HPDE6-E6E7 (cell line): ENCODE measurements at regions not wholly inside any gene's neighbourhood (a gene's known extent, or its start where the extent isn't known, plus 50 kb on each side); places are given as distances from the start of the nearest gene placed in this dataset.

Experiments used
- DNase-seq: peaks from one replicate; pipeline ENCODE4 v3.0.0; 2011; ENCODE audit warnings: missing footprints; ENCODE audit errors: extremely low spot score

DNA sequence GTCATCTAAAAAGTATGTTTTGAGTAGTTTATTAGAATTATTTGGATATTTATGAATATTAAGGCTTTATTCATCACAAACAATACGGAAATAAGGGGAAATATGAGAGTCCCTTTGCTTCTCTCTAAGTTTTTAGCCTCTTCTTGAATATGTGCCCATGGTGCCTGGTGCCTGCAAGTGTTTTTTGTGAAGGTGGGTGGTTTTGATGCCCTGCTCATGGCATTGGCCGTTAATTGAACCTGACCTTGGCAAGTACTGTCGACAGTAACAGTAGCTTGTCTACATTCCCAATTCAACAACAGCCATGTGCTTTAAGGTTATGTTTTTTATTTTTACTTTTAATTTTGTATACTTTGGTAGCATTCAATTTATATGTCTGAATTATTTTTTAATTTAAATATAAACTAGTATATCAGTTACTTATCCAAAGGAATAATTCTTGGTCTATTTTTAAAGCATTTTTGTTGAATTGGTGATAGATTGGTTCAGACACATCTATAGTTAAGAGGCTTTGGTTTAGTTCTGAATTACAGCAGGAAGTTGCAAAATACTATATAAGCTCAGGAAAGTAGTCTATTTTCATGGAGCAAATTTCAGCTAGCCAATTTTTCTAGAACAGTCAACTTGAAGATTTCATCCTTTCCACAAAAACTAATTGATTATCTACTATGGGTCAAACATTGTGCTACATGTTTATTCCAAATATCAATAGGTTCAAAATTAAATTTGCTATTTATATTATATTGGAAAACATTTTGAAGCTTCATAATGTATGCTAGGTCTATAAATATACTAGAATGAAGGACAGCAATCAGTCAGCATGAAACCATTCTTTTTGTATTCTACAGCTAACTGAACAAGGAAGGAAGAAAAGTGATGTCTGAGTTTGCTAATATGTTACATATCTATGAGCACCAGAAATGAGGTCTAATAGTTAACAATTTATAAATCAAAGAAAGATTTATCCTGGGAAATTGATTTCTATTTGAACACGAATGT is 184.4 kb downstream of the MRPL39 start:
- DNase-seq: no peak

DNA sequence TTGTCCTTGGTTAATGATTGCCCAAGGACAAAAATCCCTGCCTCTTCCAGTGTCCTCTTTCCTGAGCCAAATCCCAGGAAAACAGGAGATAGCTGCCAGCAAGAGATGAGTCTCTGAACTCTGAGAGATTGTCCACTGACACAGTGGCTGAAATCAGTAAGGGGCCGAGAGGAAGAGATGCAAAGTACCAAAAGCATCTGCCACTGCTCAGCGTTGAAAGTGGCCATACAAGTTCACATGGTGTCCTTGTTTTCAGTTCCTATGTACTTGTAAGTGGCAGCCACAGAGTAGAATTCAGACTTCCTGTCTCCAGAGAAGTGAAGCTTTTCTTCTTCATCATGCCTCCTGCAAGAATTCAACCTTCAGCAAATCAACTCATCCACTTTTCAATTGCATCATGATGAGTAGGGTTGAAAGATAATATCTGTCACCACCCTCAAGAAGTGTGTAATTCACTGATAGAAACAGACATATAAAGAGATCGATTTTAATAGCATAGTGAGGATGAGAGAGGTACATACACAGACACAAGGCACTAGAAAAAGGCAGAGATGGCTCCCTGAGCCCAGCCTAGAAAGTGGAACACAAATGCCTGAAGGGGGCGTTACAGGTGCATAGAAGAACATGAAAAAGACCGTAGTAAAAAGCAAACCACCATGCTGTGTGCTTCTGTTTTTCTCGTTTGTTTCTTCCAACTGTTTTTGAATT is 185.8 kb downstream of the MRPL39 start:
- DNase-seq: peak; percentile 10

DNA sequence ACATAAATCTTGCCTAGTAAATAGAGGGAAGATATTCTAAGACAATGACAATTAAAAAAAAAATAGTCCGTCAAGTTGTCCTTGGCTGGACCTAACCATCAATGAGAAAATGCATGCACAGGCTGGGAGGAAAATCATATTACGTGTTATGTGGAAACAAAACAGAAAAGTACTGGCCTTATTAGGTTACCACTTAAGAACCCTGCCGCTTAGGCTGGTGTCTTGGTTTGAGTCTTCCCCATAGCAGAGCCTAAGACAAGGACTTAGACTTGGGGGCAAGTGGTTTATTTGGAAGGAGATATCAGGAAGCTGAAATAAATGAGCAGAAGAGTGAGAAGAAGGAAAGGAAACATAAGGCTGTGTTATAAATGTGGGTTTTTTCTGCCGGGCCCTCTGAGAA is 186.4 kb downstream of the MRPL39 start:
- DNase-seq: no peak

DNA sequence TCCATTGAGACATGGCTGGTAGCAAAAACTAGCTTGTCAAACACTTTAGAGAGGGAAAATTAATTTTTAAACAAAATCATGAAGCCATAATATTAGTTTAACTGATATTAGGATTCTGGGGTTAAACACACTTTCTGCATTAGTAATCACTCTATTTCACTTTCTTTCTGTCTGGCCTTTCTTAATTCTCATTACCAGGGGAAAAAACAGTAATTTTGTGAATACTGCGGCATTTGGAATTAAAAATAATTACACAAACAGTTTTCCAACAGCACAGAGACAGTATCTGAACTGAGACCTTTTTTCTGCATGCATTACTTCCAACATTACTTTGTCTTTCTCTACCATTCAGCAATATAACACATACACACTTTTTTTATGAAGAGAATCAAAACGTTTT is 190.6 kb downstream of the MRPL39 start:
- DNase-seq: no peak

DNA sequence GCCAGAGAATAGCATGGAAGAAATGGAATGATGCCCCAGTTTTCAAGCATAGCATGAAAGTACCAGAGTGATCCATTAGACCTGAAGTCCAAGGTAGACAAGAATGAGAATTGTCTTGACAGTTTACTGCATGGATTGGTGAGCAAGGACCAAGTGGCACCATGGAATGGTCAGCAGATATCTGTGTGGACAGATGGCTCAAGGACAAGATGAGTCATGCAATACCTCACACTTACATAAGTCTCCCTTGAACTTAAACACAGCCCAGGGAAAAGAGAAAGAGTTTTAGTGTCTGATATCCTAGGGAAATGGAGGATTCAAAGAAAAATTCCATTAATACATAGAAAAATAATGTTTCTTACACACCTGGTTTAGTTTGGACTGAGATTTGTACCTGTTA is 195.2 kb downstream of the MRPL39 start:
- DNase-seq: no peak

DNA sequence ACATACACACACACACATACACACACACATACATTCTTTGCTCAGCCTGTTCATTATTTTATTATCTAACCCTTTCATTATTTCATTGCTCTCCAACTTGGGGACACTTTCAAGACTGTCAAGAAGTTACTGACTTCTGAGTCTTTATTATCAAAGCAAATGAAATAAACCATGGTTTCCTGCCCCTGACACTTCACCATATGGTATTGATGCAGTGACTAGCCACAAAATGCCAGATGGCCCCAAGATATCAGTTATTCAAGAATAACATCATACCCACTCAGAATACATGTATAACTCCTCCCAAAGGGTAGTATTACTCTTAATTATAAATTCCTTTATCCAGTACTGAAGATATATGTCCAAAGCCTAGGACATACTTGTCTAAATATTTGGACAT is 197.3 kb downstream of the MRPL39 start:
- no peak for DNase-seq

DNA sequence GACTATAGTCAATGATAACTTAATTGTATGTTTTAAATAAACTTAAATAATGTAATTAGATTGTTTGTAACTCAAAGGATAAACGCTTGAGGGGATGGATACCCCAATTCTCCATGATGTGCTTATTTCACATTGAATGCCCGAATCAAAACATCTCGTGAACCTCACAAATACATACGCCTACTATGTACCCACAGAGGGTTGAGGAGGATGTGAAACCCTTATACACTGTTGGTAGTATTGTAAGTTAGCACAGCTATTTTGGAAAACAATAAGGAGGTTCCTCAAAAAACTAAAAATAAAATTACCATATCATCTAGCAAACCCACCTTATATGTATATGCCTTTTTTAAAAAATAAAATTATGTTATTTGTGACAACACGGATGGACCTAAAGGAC is 198.6 kb downstream of the MRPL39 start:
- DNase-seq: no peak

DNA sequence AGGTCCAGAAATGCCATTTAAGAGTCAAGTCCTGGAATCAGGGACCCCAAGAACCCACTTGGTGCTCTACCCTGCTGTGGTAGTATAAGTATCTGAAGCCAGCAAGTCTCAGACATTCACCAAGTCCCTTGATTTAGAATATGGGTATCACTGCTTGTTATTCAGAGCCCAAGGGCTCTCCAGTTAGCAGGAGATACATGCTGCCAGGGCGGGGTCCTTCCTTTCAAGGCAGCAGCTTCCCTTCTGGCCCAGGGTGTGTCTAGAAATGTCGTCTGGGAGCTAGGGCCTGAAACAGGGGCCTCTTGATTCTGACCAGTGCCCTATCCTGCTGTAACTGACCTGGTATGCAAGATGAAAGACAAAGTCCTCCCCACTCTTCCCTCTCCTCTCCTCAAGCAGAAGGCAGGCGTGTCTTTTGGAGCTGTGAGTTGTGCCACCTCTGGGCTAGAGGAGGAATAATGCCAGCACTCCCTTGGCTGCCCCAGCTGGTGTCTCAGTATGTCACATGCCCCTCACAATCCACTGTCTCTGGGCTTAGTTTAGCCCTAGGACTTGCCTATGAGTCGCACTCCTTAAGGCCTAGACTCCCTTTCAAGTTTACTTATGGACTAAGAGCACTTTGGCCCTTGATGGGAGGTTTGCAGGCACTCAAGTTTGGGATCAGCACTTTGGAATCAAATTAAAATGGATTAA is 200.2 kb downstream of the MRPL39 start:
- no peak for DNase-seq

DNA sequence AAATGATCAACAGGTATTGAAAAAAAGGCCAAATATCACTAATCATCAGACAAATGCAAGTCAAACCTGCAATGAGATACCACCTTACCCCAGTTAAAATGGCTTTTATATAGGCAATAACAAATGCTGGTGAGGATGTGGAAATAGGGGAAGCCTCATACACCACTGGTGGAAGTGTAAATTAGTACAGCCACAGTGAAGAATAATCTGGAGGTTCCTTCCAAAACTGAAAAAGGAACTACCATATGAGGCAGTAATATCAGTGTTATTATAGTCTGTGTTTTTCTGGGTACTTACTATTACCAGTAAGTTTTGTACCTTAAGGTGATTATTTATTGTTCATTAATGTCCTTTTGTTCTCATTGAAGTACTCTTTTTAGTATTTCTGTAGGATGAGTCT is 201.3 kb downstream of the MRPL39 start:
- DNase-seq: no peak

DNA sequence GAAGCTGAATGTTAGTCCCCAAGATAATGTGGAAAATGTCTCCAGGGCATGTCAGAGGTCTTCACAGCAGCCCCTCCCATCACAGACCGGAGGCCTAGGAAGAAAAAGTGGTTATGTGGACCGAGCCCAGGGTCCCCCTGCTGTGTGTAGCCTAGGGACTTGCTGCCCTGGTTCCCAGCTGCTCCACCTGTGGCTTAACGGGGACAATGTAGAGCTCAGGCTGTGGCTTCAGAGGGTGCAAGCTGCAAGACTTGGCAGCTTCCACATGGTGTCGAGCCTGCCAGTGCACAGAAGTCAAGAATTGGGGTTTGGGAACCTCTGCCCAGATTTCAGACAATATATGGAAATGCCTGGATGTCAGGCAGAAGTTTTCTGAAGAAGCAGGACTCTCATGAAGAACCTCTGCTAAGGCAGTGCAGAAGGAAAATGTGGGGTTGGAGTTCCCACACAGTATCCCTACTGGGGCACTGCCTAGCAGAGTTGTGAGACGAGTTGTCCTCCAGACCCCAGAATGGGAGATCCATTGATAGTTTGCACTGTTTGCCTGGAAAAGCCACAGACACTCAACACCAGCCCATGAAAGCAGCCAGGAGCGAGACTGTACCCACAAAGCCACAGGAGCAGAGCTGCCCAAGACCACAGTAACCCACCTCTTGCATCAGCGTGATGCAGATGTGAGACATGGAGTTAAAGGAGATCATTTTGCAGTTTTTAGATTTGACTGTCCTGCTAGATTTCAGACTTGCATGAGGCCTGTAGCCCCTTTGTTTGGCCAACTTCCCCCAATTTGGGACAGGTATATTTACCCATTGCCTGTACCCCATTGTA is 204.9 kb downstream of the MRPL39 start:
- no peak for DNase-seq

DNA sequence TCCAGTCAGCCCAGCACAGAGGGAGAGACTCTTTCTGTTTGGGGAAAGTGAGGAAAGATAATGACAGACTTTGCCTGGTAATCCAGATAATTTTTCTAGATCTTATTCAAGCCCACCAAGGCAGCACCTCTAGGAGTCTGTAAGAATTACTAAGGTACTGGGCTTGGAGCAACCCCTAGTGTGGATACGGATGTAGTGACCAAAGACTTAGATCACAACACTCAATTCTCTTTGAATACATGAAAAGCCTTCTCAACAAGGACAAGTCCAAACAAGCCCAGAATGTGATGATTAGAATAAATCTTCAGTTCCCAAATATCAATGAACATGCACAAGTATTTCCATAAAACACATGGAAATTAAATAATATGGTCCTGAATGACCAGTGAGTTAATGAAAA is 206.9 kb downstream of the MRPL39 start:
- no peak for DNase-seq

DNA sequence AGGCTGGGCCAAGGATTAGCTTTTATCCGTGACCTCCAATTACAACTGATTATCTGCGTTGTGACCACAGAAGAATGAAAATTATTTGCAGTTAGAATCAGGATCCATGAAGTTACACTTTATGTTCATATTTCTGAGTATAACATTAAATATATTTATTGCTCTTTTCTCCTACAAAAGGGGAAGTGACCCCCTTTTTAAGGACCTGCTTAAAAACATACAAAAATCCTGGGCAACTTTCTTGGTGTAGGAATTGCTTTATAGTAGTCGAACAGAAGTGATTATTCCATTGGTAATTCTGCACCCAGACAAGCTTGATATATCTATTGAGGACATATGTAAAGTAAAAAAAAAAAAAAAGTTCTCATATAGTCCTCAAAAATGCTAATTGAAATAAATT is 208.7 kb downstream of the MRPL39 start:
- no peak for DNase-seq

DNA sequence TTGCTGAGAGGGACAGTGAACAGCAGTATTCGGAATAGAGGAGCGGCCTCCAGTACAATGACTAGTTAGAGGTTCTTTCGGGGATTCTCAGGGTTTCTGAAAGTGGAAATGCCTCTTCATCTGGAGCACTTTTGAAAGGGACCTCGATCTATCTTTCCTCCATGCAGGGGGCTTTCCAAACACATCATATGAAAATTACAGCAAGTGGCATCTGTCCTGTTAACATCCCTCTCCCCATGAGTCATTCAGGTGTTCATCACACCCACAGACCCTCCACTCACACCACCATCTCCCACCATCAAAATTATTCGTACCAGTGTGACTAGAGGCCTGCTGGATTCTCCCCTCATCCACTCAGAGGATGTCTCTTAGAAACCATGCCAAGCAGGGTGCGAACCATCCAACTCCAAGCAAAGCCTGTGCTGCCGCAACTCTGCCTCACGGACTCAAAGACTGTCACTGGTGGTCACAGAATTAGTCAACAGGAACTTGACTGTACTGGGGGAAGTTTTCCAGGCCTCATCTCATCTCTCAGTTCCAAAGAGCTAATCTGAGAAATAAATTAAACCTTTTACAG is 211.1 kb downstream of the MRPL39 start:
- DNase-seq: no peak

DNA sequence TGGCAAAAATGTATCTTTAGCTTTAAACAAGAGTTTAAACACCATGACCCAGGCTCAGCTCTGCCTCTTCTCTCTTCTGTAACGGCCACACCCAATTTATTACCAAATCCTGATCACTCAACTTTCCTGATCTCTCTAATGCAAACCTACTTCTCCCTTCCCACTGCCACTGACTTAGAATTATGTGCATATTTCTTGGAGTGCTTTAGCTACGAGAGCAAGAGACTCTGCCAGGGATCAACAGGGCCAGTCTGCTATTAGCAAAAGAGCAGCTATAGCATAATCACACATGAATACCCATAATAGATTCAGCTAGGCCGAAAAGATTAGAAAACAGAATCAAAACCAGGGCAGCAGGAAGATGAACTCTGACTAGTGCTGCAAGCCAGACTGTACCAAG is 215.5 kb downstream of the MRPL39 start:
- DNase-seq: no peak

DNA sequence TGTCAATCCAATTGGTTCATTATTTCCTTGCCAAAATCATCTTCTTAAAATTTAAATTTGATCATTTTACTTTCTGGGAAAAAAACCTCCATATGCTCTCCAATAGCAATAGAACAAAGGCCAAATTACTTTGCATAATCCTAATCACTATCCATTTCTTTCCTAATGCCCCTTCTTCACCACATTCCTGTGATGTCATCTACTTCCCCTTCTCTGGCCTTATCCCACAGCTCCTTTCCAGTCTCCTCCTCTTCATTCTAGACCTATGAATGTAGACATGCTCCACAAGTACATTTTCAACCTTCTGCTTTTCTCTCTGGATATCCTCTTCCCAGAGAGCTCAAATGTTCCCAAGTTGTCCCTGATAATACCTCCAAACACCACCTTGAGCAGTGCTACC is 216.6 kb downstream of the MRPL39 start:
- DNase-seq: no peak

DNA sequence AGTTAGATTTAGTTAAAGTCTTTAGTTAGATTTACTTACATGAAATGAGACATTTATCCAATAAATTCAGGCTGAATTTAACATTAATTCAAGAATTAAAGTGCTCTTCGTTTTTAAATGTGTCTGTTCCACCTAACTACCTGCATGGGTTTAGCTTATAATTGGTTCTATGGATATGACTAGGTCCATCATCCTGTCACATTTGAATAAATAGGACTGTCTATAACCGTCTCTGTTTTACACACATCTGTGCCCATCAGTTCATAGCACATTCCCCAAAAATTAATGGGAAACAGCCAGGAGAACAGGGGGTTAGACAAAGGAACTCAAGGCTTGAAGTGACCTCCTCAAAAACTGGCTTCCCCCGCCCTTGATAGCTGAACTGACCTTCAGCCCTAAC is 219.6 kb downstream of the MRPL39 start:
- no peak for DNase-seq

DNA sequence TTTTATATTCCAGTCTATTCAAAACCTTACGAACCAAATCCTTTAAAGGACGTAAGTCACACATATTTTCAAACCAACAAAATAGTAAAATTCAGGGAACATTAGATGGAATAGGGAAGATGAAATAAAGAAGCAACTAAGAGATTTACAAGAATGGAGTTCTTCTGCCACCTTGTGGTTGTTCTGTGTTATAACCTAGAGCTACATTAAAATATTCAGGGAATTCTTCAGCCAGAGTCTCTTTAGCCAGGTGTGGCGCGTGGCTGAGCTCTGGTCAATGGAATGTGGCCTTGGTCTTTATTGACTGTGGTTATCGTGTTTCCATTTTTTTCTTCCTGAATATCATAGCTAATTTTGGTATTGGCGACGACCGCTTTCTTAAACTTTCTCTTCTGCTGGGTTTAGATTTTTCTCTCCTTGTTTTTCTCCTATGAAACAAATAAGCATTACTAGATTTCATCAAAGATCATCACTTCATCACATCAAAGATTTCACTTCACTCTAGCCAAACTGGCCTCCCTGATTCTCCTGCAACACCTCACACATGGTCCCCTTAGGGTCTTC is 221.3 kb downstream of the MRPL39 start:
- peak; percentile 38 for DNase-seq

DNA sequence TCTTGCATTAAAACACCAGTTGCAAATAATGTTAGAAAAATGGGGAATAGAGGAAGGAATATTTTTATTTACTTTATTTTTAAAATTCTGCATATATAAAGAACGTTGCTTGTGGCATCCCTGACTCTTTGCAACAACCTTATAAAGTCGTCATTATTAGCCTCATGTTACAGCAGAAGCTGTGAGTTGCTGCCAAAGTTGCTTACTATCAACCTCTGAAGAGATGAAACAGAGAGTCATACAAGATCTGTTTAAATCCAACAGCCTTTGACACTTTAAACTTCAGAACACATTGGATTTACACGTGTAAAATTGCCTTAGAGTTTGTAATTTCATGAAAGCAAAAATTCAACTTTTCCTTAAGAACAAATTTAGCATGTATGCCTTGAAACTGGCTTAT is 221.9 kb downstream of the MRPL39 start:
- no peak for DNase-seq

DNA sequence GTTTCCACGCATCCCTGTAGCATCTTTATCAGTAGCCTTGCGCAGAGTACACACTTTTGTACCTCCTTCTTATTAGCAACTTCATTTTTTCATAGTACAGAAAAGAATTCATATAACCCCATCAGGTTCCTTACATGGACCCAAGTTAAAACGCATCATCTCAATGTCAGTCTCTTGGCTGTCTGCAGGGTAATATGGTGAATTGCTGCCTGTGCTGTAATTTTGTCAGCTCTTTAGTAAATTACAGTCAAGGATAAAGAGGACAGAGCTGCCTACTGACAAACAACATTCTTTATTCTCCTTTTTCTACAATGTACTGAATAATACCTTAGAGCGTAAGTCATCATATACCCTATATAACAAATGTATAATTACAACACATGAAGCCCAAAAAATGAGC is 222.5 kb downstream of the MRPL39 start:
- DNase-seq: no peak

DNA sequence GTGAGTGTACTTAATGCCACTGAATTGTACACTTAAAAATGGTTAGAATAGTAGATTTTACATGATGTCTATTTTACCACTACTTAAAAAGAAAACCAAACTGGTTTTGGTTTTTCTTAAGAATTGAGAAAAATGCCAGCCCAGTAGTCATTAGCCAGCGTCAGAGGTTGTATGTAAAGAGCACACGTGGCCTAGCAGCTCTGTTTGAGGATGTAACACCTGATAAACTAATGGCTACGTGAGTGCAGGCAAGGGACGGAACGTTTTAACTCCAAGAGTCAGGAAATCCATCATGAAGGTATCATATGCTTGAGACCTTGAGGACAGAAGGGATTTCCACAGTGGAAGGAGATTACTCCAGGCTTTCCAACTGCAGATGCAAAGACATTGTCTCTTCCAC is 223.7 kb downstream of the MRPL39 start:
- DNase-seq: no peak

DNA sequence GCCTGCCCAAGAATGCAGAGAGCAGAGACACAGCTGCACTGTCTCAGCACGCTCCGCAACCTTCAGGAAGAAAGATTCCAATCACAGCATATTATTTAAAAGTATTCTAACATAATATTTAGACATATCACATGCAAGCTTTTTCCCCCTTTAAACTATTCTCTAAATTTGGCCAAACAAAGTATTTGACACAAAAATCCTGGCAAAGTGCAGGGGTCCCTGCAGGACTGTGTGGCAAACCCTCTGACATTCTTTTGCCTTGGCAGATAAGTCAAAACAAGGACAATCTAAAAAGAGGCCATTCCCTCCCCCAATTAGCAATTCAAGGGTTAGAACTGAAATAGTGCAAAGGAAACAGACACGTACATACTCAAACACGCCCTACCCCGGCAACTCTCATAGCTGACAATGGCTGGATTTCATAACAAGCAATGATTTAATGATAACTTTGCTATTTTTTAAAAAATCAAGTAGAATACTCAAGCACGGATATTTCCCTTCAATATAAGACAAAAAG is 225.3 kb downstream of the MRPL39 start:
- DNase-seq: no peak
